Endodermal cell (in vitro differentiated cells): ENCODE measurements at regions not wholly inside any gene's neighbourhood (a gene's known extent, or its start where the extent isn't known, plus 50 kb on each side); places are given as distances from the start of the nearest gene placed in this dataset.

ENCODE experiments used
- DNase-seq: peaks from one replicate; pipeline ENCODE4 v3.0.0-alpha.2; 2017
- H3K27ac ChIP-seq: 2 replicates; pipeline ENCODE4 v1.5.1; 2013; ENCODE audit warnings: mild to moderate bottlenecking, low read depth, low read length, moderate library complexity
- H3K27me3 ChIP-seq: 2 replicates; pipeline ENCODE4 v1.6.1; 2013; ENCODE audit warnings: mild to moderate bottlenecking, low read length, moderate library complexity; ENCODE audit not compliant: insufficient read depth, control insufficient read depth, poor library complexity, severe bottlenecking
- H3K36me3 ChIP-seq: 2 replicates; pipeline ENCODE4 v1.7.0; 2013; ENCODE audit warnings: mild to moderate bottlenecking, low read length, moderate library complexity; ENCODE audit not compliant: control insufficient read depth, insufficient read depth
- H3K4me1 ChIP-seq: one replicate; pipeline ENCODE4 v1.7.0; 2013; ENCODE audit warnings: low read length; ENCODE audit not compliant: control insufficient read depth, insufficient read depth
- H3K4me3 ChIP-seq: 2 replicates; pipeline ENCODE4 v1.5.1; 2013; ENCODE audit warnings: mild to moderate bottlenecking, low read length, moderate library complexity
- H3K9ac ChIP-seq: 2 replicates; pipeline ENCODE4 v1.6.1; 2013; ENCODE audit warnings: mild to moderate bottlenecking, low read length, moderate library complexity; ENCODE audit not compliant: poor library complexity, severe bottlenecking; ENCODE audit errors: extremely low read depth
- H3K9me3 ChIP-seq: 2 replicates; pipeline ENCODE4 v1.6.1; 2013; ENCODE audit warnings: mild to moderate bottlenecking, low read length, moderate library complexity; ENCODE audit not compliant: control insufficient read depth
- H3K27ac Mint-ChIP-seq: 2 replicates; pipeline ENCODE4 v1.8.0; 2020; ENCODE audit warnings: mixed read lengths
- H3K27me3 Mint-ChIP-seq: 2 replicates; pipeline ENCODE4 v1.8.0; 2021; ENCODE audit warnings: mild to moderate bottlenecking, mixed read lengths; ENCODE audit not compliant: insufficient read depth
- H3K36me3 Mint-ChIP-seq: 2 replicates; pipeline ENCODE4 v1.8.0; 2020; ENCODE audit warnings: low read depth, mixed read lengths
- H3K4me1 Mint-ChIP-seq: 2 replicates; pipeline ENCODE4 v1.8.0; 2020; ENCODE audit warnings: mixed read lengths
- H3K4me3 Mint-ChIP-seq: 2 replicates; pipeline ENCODE4 v1.8.0; 2020; ENCODE audit warnings: mild to moderate bottlenecking, moderate library complexity, mixed read lengths
- H3K9me3 Mint-ChIP-seq: 2 replicates; pipeline ENCODE4 v1.8.0; 2020; ENCODE audit warnings: mild to moderate bottlenecking, mixed read lengths
- CTCF ChIP-seq: fragments of 200-600 bp; sonication (generic); conservative IDR thresholded peaks from 2 replicates; pipeline ENCODE4 v1.5.0; 2021; ENCODE audit warnings: antibody characterized with exemption, mild to moderate bottlenecking
- WGBS, 2 experiments: methylation state at CpG; one replicate each; pipeline versions ENCODE4 v1.1.5 to v1.1.7; 2013; ENCODE audit warnings: missing lambda C conversion rate in 2 of 2, mixed read lengths in 1 of 2; ENCODE audit not compliant: insufficient coverage in 1 of 2, insufficient read length in 1 of 2; 5-methylcytosine and 5-hydroxymethylcytosine counted together

- Mint-ChIP-seq H3K27me3 (no peaks in the 10 kb centered on the region), H3K27ac (no peak overlapping the region), H3K36me3 (no peaks in the 10 kb centered on the region), H3K4me1 (no peaks in the 10 kb centered on the region), H3K9me3 (peaks cover 39% of the 10 kb centered on the region), H3K4me3 (no peak overlapping the region)
- TF ChIP-seq CTCF = no peak
- Histone ChIP-seq H3K9ac (no peak overlapping the region), H3K27me3 (no peaks in the 10 kb centered on the region), H3K36me3 (no peaks in the 10 kb centered on the region), H3K27ac (no peak overlapping the region), H3K4me3 (no peak overlapping the region), H3K4me1 (no peaks in the 10 kb centered on the region), H3K9me3 (no peaks in the 10 kb centered on the region)
- no peak for DNase-seq
Measured at GRCh38 chr5:87054821-87055220, 212.9 kb upstream of the RASA1 start.

GRCh38 chr5:87061046-87061445, 206.6 kb upstream of the RASA1 start:
- Mint-ChIP-seq H3K9me3 (peaks cover 13% of the 10 kb centered on the region), H3K27ac (no peak overlapping the region), H3K36me3 (no peaks in the 10 kb centered on the region), H3K4me3 (no peak overlapping the region), H3K27me3 (no peaks in the 10 kb centered on the region), H3K4me1 (no peaks in the 10 kb centered on the region)
- Histone ChIP-seq H3K9me3 (no peaks in the 10 kb centered on the region), H3K4me3 (no peak overlapping the region), H3K27ac (no peak overlapping the region), H3K9ac (no peak overlapping the region), H3K36me3 (no peaks in the 10 kb centered on the region), H3K27me3 (no peaks in the 10 kb centered on the region), H3K4me1 (no peaks in the 10 kb centered on the region)
- DNase-seq = no peak
- TF ChIP-seq CTCF = no peak
- 86% methylated on average over 1 of the region's 1 CpG; no CpG with 5 or more reads in 1 of the 2 experiments for WGBS, 2 experiments

GRCh38 chr5:87069311-87069710, 198.4 kb upstream of the RASA1 start:
- Mint-ChIP-seq H3K9me3 (no peaks in the 10 kb centered on the region), H3K4me1 (no peaks in the 10 kb centered on the region), H3K4me3 (no peak overlapping the region), H3K27ac (no peak overlapping the region), H3K27me3 (no peaks in the 10 kb centered on the region), H3K36me3 (no peaks in the 10 kb centered on the region)
- no peak for TF ChIP-seq CTCF
- Histone ChIP-seq H3K36me3 (no peaks in the 10 kb centered on the region), H3K27ac (no peak overlapping the region), H3K4me3 (no peak overlapping the region), H3K27me3 (no peaks in the 10 kb centered on the region), H3K4me1 (no peaks in the 10 kb centered on the region), H3K9ac (no peak overlapping the region), H3K9me3 (no peaks in the 10 kb centered on the region)
- DNase-seq = no peak
- WGBS, 2 experiments = 100% methylated on average over 1 of the region's 2 CpGs; no CpG with 5 or more reads in 1 of the 2 experiments
